ENCODE measurements at regions not wholly inside any gene's neighbourhood (a gene's known extent, or its start where the extent isn't known, plus 50 kb on each side); places are given as distances from the start of the nearest gene placed in this dataset.

DNA sequence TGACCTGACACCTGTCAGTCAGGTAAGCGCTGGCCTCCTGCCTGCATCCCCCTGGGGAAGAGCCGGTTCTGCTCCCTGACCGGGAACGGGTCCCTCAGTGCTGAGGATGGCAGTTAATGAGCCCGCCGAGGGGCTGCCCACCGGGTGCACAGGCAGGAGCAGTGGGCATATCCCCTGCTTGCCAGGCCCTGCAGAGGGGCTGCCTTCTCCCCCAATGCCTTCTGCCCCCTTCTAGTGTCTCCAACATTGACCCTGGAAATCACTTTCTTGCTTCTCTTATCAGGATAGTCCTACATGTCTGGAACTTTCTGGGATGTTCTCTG is 388.5 kb downstream of the SEC14L1 start:
- no peak overlapping the region for H3K4me3 ChIP-seq
- no peaks in the 10 kb centered on the region for H4K20me1 ChIP-seq (ENCODE audit: insufficient read depth)
- POLR2A ChIA-PET (ENCODE audit: unreplicated experiment): no interaction called here
- no peak overlapping the region for H3K4me2 ChIP-seq
- H3K4me1 ChIP-seq (replicated peaks; ENCODE audit: insufficient read depth): no peaks in the 10 kb centered on the region
- no peak for DNase-seq
- no peaks in the 10 kb centered on the region for H3K79me2 ChIP-seq (ENCODE audit: low read depth)
- intact Hi-C loops (cut with micrococcal nuclease; ENCODE audit: unreplicated experiment): no loop called here
- no TSS peak for BruUV-seq (replicated peaks)
- CTCF ChIA-PET: no interaction called here
- no peaks in the 10 kb centered on the region for H3K9me3 ChIP-seq (ENCODE audit: insufficient read depth, low read depth)
- no peak overlapping the region for H3K27ac ChIP-seq
- H3K9me2 ChIP-seq (ENCODE audit: insufficient read depth): no peaks in the 10 kb centered on the region
- no peak overlapping the region for H2AFZ ChIP-seq
- TF ChIP-seq EZH2 (IDR thresholded peaks at IDR 0.05; ENCODE audit: low read depth): no peak
- TF ChIP-seq, protein P1, sequence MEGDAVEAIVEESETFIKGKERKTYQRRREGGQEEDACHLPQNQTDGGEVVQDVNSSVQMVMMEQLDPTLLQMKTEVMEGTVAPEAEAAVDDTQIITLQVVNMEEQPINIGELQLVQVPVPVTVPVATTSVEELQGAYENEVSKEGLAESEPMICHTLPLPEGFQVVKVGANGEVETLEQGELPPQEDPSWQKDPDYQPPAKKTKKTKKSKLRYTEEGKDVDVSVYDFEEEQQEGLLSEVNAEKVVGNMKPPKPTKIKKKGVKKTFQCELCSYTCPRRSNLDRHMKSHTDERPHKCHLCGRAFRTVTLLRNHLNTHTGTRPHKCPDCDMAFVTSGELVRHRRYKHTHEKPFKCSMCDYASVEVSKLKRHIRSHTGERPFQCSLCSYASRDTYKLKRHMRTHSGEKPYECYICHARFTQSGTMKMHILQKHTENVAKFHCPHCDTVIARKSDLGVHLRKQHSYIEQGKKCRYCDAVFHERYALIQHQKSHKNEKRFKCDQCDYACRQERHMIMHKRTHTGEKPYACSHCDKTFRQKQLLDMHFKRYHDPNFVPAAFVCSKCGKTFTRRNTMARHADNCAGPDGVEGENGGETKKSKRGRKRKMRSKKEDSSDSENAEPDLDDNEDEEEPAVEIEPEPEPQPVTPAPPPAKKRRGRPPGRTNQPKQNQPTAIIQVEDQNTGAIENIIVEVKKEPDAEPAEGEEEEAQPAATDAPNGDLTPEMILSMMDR (conservative IDR thresholded peaks at IDR 0.05): no peak
- H3K36me3 ChIP-seq (ENCODE audit: low read depth): no peaks in the 10 kb centered on the region
- H3K27me3 ChIP-seq (ENCODE audit: insufficient read depth, low read depth): no peaks in the 10 kb centered on the region
- H3F3A ChIP-seq (ENCODE audit: insufficient read depth, low read depth): no peaks in the 10 kb centered on the region

DNA sequence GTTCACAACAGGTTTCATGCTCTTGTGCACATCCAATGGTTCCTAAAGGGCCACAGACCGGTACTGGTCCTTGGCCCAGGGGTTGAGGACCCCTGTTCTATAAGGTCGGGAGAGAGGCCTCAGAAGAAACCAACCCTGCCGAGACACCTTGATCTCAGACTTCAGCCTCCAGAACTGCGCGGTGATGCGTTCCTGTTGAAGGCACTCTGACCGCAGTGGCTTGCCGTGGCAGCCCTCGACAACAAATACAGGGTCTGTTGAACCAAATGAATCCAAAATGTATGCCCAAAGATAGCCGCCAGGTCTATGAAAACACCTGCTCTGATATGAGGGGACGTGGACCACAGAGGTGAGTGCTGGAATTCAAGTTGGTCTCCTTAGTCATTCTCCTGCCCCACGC is 389.8 kb downstream of the SEC14L1 start:
- POLR2A ChIA-PET (ENCODE audit: unreplicated experiment): no interaction called here
- Histone ChIP-seq H3K4me2 (no peak overlapping the region), H3K9me2 (ENCODE audit: insufficient read depth) (no peaks in the 10 kb centered on the region), H3K27me3 (ENCODE audit: insufficient read depth, low read depth) (no peaks in the 10 kb centered on the region), H3F3A (ENCODE audit: insufficient read depth, low read depth) (no peaks in the 10 kb centered on the region), H3K4me1 (replicated peaks; ENCODE audit: insufficient read depth) (no peaks in the 10 kb centered on the region), H3K27ac (no peak overlapping the region), H4K20me1 (ENCODE audit: insufficient read depth) (no peaks in the 10 kb centered on the region), H3K79me2 (ENCODE audit: low read depth) (no peaks in the 10 kb centered on the region), H3K4me3 (no peak overlapping the region), H3K36me3 (ENCODE audit: low read depth) (no peaks in the 10 kb centered on the region), H2AFZ (no peak overlapping the region), H3K9me3 (ENCODE audit: insufficient read depth, low read depth) (no peaks in the 10 kb centered on the region)
- TF ChIP-seq, protein P1 (conservative IDR thresholded peaks at IDR 0.05): no peak
- TF ChIP-seq EZH2 (IDR thresholded peaks at IDR 0.05; ENCODE audit: low read depth): no peak
- CTCF ChIA-PET: no interaction called here
- BruUV-seq (replicated peaks): no TSS peak
- intact Hi-C loops (cut with micrococcal nuclease; ENCODE audit: unreplicated experiment): no loop called here
- no peak for DNase-seq

GRCh38 chr17:77531002-77531401 is 390.2 kb downstream of the SEC14L1 start:
- CTCF ChIA-PET: no interaction called here
- Histone ChIP-seq H3K9me2 (ENCODE audit: insufficient read depth) (no peaks in the 10 kb centered on the region), H2AFZ (no peak overlapping the region), H3K27ac (no peak overlapping the region), H3K4me1 (replicated peaks; ENCODE audit: insufficient read depth) (no peaks in the 10 kb centered on the region), H3K4me3 (no peak overlapping the region), H3K9me3 (ENCODE audit: insufficient read depth, low read depth) (no peaks in the 10 kb centered on the region), H3K27me3 (ENCODE audit: insufficient read depth, low read depth) (no peaks in the 10 kb centered on the region), H3K79me2 (ENCODE audit: low read depth) (no peaks in the 10 kb centered on the region), H4K20me1 (ENCODE audit: insufficient read depth) (no peaks in the 10 kb centered on the region), H3K4me2 (no peak overlapping the region), H3F3A (ENCODE audit: insufficient read depth, low read depth) (no peaks in the 10 kb centered on the region), H3K36me3 (ENCODE audit: low read depth) (no peaks in the 10 kb centered on the region)
- DNase-seq: no peak
- TF ChIP-seq, protein P1 (conservative IDR thresholded peaks at IDR 0.05): no peak
- TF ChIP-seq EZH2 (IDR thresholded peaks at IDR 0.05; ENCODE audit: low read depth): no peak
- POLR2A ChIA-PET (ENCODE audit: unreplicated experiment): no interaction called here
- BruUV-seq (replicated peaks): no TSS peak
- intact Hi-C loops (cut with micrococcal nuclease; ENCODE audit: unreplicated experiment): no loop called here
